Mucosa of descending colon (tissue), 3 donors: ENCODE measurements at regions not wholly inside any gene's neighbourhood (a gene's known extent, or its start where the extent isn't known, plus 50 kb on each side); places are given as distances from the start of the nearest gene placed in this dataset.

Source experiments
- ATAC-seq: fragments of 200-7000 bp; cut with Tn5 transposase; one replicate; pipeline ENCODE4 v1.9.1; 2020; ENCODE audit warnings: mild to moderate bottlenecking, moderate library complexity
- DNase-seq, 3 donors: peaks; one replicate each; pipeline ENCODE4 v3.0.0-alpha.2; 2020
- H3K36me3 ChIP-seq: fragments of 200-600 bp; one replicate; pipeline ENCODE4 v1.8.0; 2021; ENCODE audit warnings: low read depth, mild to moderate bottlenecking
- H3K4me1 ChIP-seq: fragments of 200-600 bp; one replicate; pipeline ENCODE4 v1.8.0; 2021; ENCODE audit warnings: low read depth, mild to moderate bottlenecking
- H3K4me3 ChIP-seq: fragments of 200-600 bp; one replicate; pipeline ENCODE4 v1.8.0; 2021; ENCODE audit warnings: mild to moderate bottlenecking
- H3K9me3 ChIP-seq: fragments of 200-600 bp; one replicate; pipeline ENCODE4 v1.8.0; 2021; ENCODE audit warnings: mild to moderate bottlenecking
- CTCF ChIP-seq: fragments of 200-600 bp; IDR thresholded peaks from one replicate; pipeline ENCODE4 v1.8.0; 2022; ENCODE audit warnings: antibody characterized with exemption, mild to moderate bottlenecking
- intact Hi-C, 2 donors: fragments of 100-400 bp; cut with DNase I in 1 of 2; cut with micrococcal nuclease in 1 of 2; formaldehyde crosslinking; loops; one replicate each; pipeline versions ENCODE4 v1.11.0 to v1.11.1; 2022; cut with DNase I, micrococcal nuclease
- donor health status: DM: no; HTN: no; CAD: no; lungs with moderate emphysema.
- donor health status: DM: no; HTN: no; CAD: no.
- donor health status: DM: no; HTN: yes; CAD: no.

GRCh38 chr5:165786073-165786472 is 2280.7 kb downstream of the MAT2B start:
- H3K4me1 ChIP-seq: no peaks in the 10 kb centered on the region
- no peaks in the 10 kb centered on the region for H3K36me3 ChIP-seq
- no peaks in the 10 kb centered on the region for H3K9me3 ChIP-seq
- ATAC-seq: peak; percentile 32
- no peak overlapping the region for H3K4me3 ChIP-seq
- TF ChIP-seq CTCF: no peak
- intact Hi-C loops: no loop called here
- DNase-seq: no peak

- H3K4me3 ChIP-seq: no peak overlapping the region
- no peak for TF ChIP-seq CTCF
- no peaks in the 10 kb centered on the region for H3K36me3 ChIP-seq
- DNase-seq (no peak), ATAC-seq (no peak)
- intact Hi-C loops: no loop called here
- H3K9me3 ChIP-seq: peaks cover 14% of the 10 kb centered on the region
- no peaks in the 10 kb centered on the region for H3K4me1 ChIP-seq
Observed at GRCh38 chr5:165795073-165795472, 2289.7 kb downstream of the MAT2B start.

- ATAC-seq: peak; percentile 57
- peak in 1 of 3 donors; percentile 7 for DNase-seq
- intact Hi-C loops: no loop called here
- TF ChIP-seq CTCF: no peak
- Histone ChIP-seq H3K9me3 (peaks cover 4% of the 10 kb centered on the region), H3K4me3 (no peak overlapping the region), H3K4me1 (no peaks in the 10 kb centered on the region), H3K36me3 (no peaks in the 10 kb centered on the region)
Observed at GRCh38 chr5:165805756-165806155, 2300.3 kb downstream of the MAT2B start.

- H3K36me3 ChIP-seq: no peaks in the 10 kb centered on the region
- intact Hi-C loops: no loop called here
- ATAC-seq (no peak), DNase-seq (no peak)
- no peak for TF ChIP-seq CTCF
- H3K4me3 ChIP-seq: no peak overlapping the region
- no peaks in the 10 kb centered on the region for H3K4me1 ChIP-seq
- H3K9me3 ChIP-seq: peaks cover 4% of the 10 kb centered on the region
Observed at GRCh38 chr5:165808335-165808734, 2302.9 kb downstream of the MAT2B start.

GRCh38 chr5:165809914-165810313 is 2304.5 kb downstream of the MAT2B start:
- no peak for TF ChIP-seq CTCF
- intact Hi-C loops: no loop called here

GRCh38 chr5:165829504-165829903 is 2324.1 kb downstream of the MAT2B start:
- no peaks in the 10 kb centered on the region for H3K9me3 ChIP-seq
- no peaks in the 10 kb centered on the region for H3K4me1 ChIP-seq
- intact Hi-C loops: no loop called here
- no peak for DNase-seq
- ATAC-seq: no peak
- no peaks in the 10 kb centered on the region for H3K36me3 ChIP-seq
- H3K4me3 ChIP-seq: no peak overlapping the region
- TF ChIP-seq CTCF: no peak

More at GRCh38 chr5:165809914-165810313, 2304.5 kb downstream of the MAT2B start:
- DNase-seq (no peak), ATAC-seq (no peak)
- H3K4me1 ChIP-seq: no peaks in the 10 kb centered on the region
- no peaks in the 10 kb centered on the region for H3K36me3 ChIP-seq
- no peak overlapping the region for H3K4me3 ChIP-seq
- peaks cover 4% of the 10 kb centered on the region for H3K9me3 ChIP-seq
